ENCODE measurements at regions not wholly inside any gene's neighbourhood (a gene's known extent, or its start where the extent isn't known, plus 50 kb on each side); places are given as distances from the start of the nearest gene placed in this dataset.

DNA sequence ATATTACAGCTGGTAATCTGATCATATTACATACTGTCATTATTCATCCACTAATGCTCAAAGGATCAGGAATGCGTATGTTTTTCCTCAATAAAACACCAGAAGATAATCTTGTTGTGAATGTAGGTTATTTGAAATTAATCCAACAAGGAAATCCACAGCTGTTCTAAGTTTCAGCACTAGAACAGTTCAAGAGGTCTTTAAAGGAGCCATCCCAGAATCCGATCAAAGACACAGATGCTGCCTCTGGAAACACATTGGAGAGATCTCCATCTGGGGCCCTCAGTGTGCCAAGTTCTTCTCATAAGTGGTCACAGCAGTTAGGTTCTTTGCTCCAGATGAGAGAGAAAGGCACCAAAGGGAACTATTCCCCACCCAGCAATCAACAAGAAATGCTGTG is 1955.1 kb upstream of the RAG2 start (continued):
- no peak for TF ChIP-seq RAD21 (IDR thresholded peaks at IDR 0.05; ENCODE audit: low read depth)
- no peak for TF ChIP-seq ELF1 (IDR thresholded peaks at IDR 0.05; ENCODE audit: borderline replicate concordance, low read depth)

DNA sequence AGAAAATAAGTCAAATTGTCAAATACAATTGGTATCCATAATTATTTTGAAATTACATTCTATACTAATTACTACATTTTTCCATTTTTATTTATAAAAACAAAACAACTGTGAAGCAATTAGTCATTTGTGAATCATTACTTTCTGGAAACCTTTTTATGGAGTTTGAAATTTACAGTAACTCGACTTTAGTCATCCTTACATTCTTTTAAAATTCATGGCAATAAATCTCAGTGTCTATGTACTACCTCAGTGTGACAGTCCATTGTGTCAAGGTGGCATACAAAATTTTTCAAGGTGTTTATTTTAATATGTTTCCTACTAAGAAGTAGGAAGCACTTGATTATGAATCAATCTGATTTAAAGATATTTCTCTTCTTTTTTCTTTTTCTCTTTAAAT is 1949.4 kb upstream of the RAG2 start:
- Histone ChIP-seq H3K79me2 (ENCODE audit: insufficient read depth, low read length) (no peaks in the 10 kb centered on the region), H3K4me1 (ENCODE audit: control insufficient read depth in 1 of 2, insufficient read depth in 2 of 2, low read length in 2 of 2) (no peaks in the 10 kb centered on the region), H3K4me3 (replicated peaks in 1 of 2; ENCODE audit: low read depth in 1 of 2, low read length in 2 of 2) (no peak overlapping the region), H3K9me2 (ENCODE audit: insufficient read depth) (no peaks in the 10 kb centered on the region), H3K4me2 (ENCODE audit: low read length) (no peak overlapping the region), H4K20me1 (ENCODE audit: insufficient read depth) (no peaks in the 10 kb centered on the region), H3K27me3 (ENCODE audit: insufficient read depth, low read length) (no peaks in the 10 kb centered on the region), H3K27ac (ENCODE audit: low read depth, low read length) (no peak overlapping the region), H3K36me3 (ENCODE audit: control insufficient read depth in 1 of 2, insufficient read depth in 2 of 2, low read length in 2 of 2) (no peaks in the 10 kb centered on the region), H3K9ac (ENCODE audit: low read length) (no peak overlapping the region), H2AFZ (ENCODE audit: low read depth, low read length, poor library complexity, severe bottlenecking) (no peak overlapping the region), H3K9me3 (ENCODE audit: control insufficient read depth in 1 of 2, insufficient read depth in 1 of 2, low read depth in 1 of 2, low read length in 2 of 2) (peaks cover 6 to 14% of the 10 kb centered on the region in 2 experiments; a peak in 2 of 4 replicates)
- ATAC-seq (no peak), DNase-seq (ENCODE audit: low read depth, low spot score) (no peak)
- intact Hi-C loops (cut with micrococcal nuclease) = no loop called here
- ChIA-PET CTCF (no interaction called here), RAD21 (ENCODE audit: low non-redundant PET in 1 of 2, low total read pairs in 2 of 2, uncharacterized antibody in 2 of 2, unreplicated experiment in 2 of 2) (no interaction called here), POLR2A (no interaction called here)
- TF ChIP-seq, protein P1, sequence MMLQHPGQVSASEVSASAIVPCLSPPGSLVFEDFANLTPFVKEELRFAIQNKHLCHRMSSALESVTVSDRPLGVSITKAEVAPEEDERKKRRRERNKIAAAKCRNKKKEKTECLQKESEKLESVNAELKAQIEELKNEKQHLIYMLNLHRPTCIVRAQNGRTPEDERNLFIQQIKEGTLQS (IDR thresholded peaks at IDR 0.05) = no peak
- TF ChIP-seq ZNF274 (IDR thresholded peaks at IDR 0.05; ENCODE audit: low read depth, low read length) (no peak), EZH2 (IDR thresholded peaks at IDR 0.05) (no peak), POLR2AphosphoS5 (IDR thresholded peaks at IDR 0.05; ENCODE audit: low read depth, low read length) (no peak), FOSL1 (IDR thresholded peaks at IDR 0.05; ENCODE audit: low read depth) (no peak), JUND (IDR thresholded peaks at IDR 0.05) (no peak), EGR1 (IDR thresholded peaks at IDR 0.05; ENCODE audit: low read depth) (no peak), CBX3 (IDR thresholded peaks at IDR 0.05; ENCODE audit: low read depth) (no peak), EZH2phosphoT487 (IDR thresholded peaks at IDR 0.05; ENCODE audit: borderline replicate concordance) (no peak), SIN3A (IDR thresholded peaks at IDR 0.05; ENCODE audit: low read depth) (no peak), SP1 (IDR thresholded peaks at IDR 0.05; ENCODE audit: low read depth) (no peak), ELF1 (IDR thresholded peaks at IDR 0.05; ENCODE audit: borderline replicate concordance, low read depth) (no peak), CEBPB (IDR thresholded peaks at IDR 0.05; ENCODE audit: low read depth) (no peak), POLR2A (IDR thresholded peaks at IDR 0.05; ENCODE audit: borderline replicate concordance, extremely low read depth, insufficient read depth, insufficient read length) (no peak), YY1 (IDR thresholded peaks at IDR 0.05; ENCODE audit: extremely low read depth, insufficient replicate concordance, low read depth, low read length) (no peak), TCF7L2 (IDR thresholded peaks at IDR 0.05; ENCODE audit: borderline replicate concordance, extremely low read depth, insufficient read depth, insufficient read length) (no peak), RAD21 (IDR thresholded peaks at IDR 0.05; ENCODE audit: low read depth) (no peak)
- TF ChIP-seq, protein P2, sequence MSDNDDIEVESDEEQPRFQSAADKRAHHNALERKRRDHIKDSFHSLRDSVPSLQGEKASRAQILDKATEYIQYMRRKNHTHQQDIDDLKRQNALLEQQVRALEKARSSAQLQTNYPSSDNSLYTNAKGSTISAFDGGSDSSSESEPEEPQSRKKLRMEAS (IDR thresholded peaks at IDR 0.05) = no peak
- no TSS peak for BruUV-seq (replicated peaks)
